Activated T-cell treated with anti-CD3 and anti-CD28 coated beads, Interleukin-2, amount 50 U/mL, for 4 hours (primary cell): ENCODE measurements at regions not wholly inside any gene's neighbourhood (a gene's known extent, or its start where the extent isn't known, plus 50 kb on each side); places are given as distances from the start of the nearest gene placed in this dataset.
"Not testable (repeated sequence)": the region's sequence is repeated elsewhere in the genome, so short reads cannot be mapped to it uniquely, and the experiment has no call there.

Experiments
- ATAC-seq, 2 donors: fragments of 200-7000 bp; cut with Tn5 transposase; one replicate each; pipeline ENCODE4 v1.10.0; 2021
- DNase-seq: peaks from one replicate; pipeline ENCODE4 v3.0.0-alpha.2; 2020
- H3K27me3 Mint-ChIP-seq: one replicate; pipeline ENCODE4 v1.8.0; 2021; ENCODE audit warnings: low read depth, mixed read lengths
- H3K36me3 Mint-ChIP-seq: one replicate; pipeline ENCODE4 v1.8.0; 2022; ENCODE audit warnings: mixed read lengths; ENCODE audit not compliant: insufficient read depth
- H3K4me1 Mint-ChIP-seq: one replicate; pipeline ENCODE4 v1.8.0; 2021; ENCODE audit warnings: low read depth, mixed read lengths
- H3K4me3 Mint-ChIP-seq: one replicate; pipeline ENCODE4 v1.8.0; 2021; ENCODE audit warnings: mild to moderate bottlenecking, moderate library complexity, mixed read lengths
- H3K9me3 Mint-ChIP-seq: one replicate; pipeline ENCODE4 v1.8.0; 2021; ENCODE audit warnings: mixed read lengths

- Mint-ChIP-seq H3K27me3 (no peaks in the 10 kb centered on the region), H3K36me3 (no peaks in the 10 kb centered on the region), H3K9me3 (peaks cover 3% of the 10 kb centered on the region), H3K4me1 (no peaks in the 10 kb centered on the region), H3K4me3 (no peak overlapping the region)
- DNase-seq (no peak), ATAC-seq (no peak)
Measured at GRCh38 chr2:41320491-41320890, 727.3 kb upstream of the PKDCC start.

- peaks cover 3% of the 10 kb centered on the region for H3K9me3 Mint-ChIP-seq
- ATAC-seq (no peak), DNase-seq (no peak)
- no peaks in the 10 kb centered on the region for H3K27me3 Mint-ChIP-seq
- no peaks in the 10 kb centered on the region for H3K36me3 Mint-ChIP-seq
- H3K4me1 Mint-ChIP-seq = no peaks in the 10 kb centered on the region
- H3K4me3 Mint-ChIP-seq = no peak overlapping the region
Measured at GRCh38 chr2:41321351-41321750, 726.5 kb upstream of the PKDCC start.

GRCh38 chr2:41326851-41327250, 721.0 kb upstream of the PKDCC start:
- ATAC-seq (no peak), DNase-seq (no peak)
- H3K9me3 Mint-ChIP-seq = no peaks in the 10 kb centered on the region
- H3K27me3 Mint-ChIP-seq = no peaks in the 10 kb centered on the region
- no peaks in the 10 kb centered on the region for H3K36me3 Mint-ChIP-seq
- no peaks in the 10 kb centered on the region for H3K4me1 Mint-ChIP-seq
- no peak overlapping the region for H3K4me3 Mint-ChIP-seq

GRCh38 chr2:41329040-41329439, 718.8 kb upstream of the PKDCC start:
- ATAC-seq (no peak), DNase-seq (no peak)
- Mint-ChIP-seq H3K27me3 (no peaks in the 10 kb centered on the region), H3K4me3 (no peak overlapping the region), H3K4me1 (no peaks in the 10 kb centered on the region), H3K36me3 (no peaks in the 10 kb centered on the region), H3K9me3 (peaks cover 4% of the 10 kb centered on the region)

DNA sequence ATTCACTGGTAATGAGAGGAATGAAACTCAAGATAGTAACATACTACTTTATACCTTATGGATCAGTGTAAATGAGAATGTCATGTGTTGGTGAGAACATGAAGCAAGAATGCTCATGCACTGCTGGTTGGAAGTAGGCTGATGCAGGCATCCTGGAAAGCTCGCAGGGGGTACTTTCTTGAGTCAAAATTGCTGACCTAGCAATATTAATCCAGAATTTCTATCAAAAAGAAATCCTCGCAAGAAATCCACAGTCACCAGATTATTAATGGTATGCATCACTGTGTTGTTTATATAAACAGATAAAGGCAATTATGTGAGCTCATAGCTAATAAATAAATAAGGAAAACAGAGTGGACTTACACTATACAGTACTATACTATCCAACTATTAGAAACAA, 713.7 kb upstream of the PKDCC start:
- peaks cover 4% of the 10 kb centered on the region for H3K9me3 Mint-ChIP-seq
- no peak for ATAC-seq
- no peaks in the 10 kb centered on the region for H3K4me1 Mint-ChIP-seq
- H3K4me3 Mint-ChIP-seq = no peak overlapping the region
- H3K36me3 Mint-ChIP-seq = no peaks in the 10 kb centered on the region
- H3K27me3 Mint-ChIP-seq = no peaks in the 10 kb centered on the region
- no peak for DNase-seq

- not testable (repeated sequence) for H3K27me3 Mint-ChIP-seq, H3K4me1 Mint-ChIP-seq, H3K9me3 Mint-ChIP-seq, H3K4me3 Mint-ChIP-seq, ATAC-seq, H3K36me3 Mint-ChIP-seq, DNase-seq
Measured at GRCh38 chr2:41335573-41335972, 712.2 kb upstream of the PKDCC start.

DNA sequence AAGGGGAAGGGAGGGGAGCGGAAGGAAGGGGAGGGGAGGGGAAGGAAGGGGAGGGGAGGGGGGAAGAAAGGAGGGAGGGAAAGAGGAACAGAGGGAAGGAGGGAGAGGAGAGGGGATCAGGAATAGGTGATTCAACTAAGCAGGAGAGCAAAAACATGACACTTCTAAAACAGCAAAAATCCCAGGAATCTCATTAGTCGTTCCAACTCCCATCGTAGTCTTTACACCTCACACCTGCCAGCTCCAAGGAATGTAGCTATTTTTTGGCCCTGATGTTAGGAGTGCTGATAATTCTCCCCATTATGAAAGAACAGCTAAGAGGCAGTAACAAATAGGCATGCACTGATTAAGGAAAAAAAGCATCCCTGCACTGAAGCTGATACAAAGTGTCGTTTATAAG, 709.9 kb upstream of the PKDCC start:
- Mint-ChIP-seq H3K36me3 (no peaks in the 10 kb centered on the region), H3K27me3 (no peaks in the 10 kb centered on the region), H3K9me3 (peaks cover under 1% of the 10 kb centered on the region), H3K4me1 (no peaks in the 10 kb centered on the region), H3K4me3 (no peak overlapping the region)
- ATAC-seq (no peak), DNase-seq (no peak)

DNA sequence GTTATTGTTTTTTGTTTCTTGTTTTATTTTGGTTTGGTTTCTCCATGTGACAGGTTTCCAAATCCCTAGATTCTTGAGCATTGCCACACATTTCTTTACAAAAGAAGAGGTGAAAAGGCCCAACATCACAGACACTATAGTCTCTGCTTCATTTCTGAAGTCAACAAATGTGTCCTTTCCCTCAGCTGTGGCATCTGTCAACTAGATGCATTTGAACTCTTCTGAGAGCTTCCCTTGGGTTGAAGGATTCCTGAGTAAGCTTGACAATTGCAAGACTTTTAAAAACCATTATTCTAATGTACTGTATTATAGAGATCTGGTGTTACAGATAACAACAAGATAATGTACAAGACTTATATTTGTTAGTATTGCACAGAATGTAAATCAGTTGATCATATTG, 703.3 kb upstream of the PKDCC start:
- no peaks in the 10 kb centered on the region for H3K36me3 Mint-ChIP-seq
- no peaks in the 10 kb centered on the region for H3K4me1 Mint-ChIP-seq
- no peak overlapping the region for H3K4me3 Mint-ChIP-seq
- H3K9me3 Mint-ChIP-seq = no peaks in the 10 kb centered on the region
- no peaks in the 10 kb centered on the region for H3K27me3 Mint-ChIP-seq
- DNase-seq (no peak), ATAC-seq (no peak)

- no peaks in the 10 kb centered on the region for H3K9me3 Mint-ChIP-seq
- no peaks in the 10 kb centered on the region for H3K4me1 Mint-ChIP-seq
- H3K4me3 Mint-ChIP-seq = no peak overlapping the region
- H3K36me3 Mint-ChIP-seq = no peaks in the 10 kb centered on the region
- no peak for DNase-seq
- no peaks in the 10 kb centered on the region for H3K27me3 Mint-ChIP-seq
- no peak for ATAC-seq
Measured at GRCh38 chr2:41353060-41353459, 694.8 kb upstream of the PKDCC start.

DNA sequence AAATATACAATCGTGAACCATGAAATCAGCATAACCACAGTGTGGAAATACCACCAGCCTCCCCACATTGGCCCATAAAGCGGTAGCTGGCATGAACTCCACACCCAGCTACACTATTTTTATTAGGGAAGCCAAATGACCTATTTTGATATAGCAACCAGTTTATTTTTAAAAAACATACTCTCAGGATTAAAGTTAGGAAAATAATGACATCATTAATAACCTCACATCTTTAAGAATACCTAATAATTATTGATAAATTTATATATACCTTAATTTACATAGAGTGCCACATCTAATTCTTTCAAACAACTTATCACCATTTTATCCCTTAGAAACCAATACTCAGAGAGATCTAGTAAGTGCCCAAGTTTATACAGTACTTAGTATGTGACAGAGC, 692.0 kb upstream of the PKDCC start:
- H3K36me3 Mint-ChIP-seq = no peaks in the 10 kb centered on the region
- H3K9me3 Mint-ChIP-seq = peaks cover 9% of the 10 kb centered on the region

GRCh38 chr2:41364842-41365241, 683.0 kb upstream of the PKDCC start:
- Mint-ChIP-seq H3K9me3 (peaks cover 28% of the 10 kb centered on the region), H3K27me3 (no peaks in the 10 kb centered on the region), H3K4me1 (no peaks in the 10 kb centered on the region), H3K36me3 (no peaks in the 10 kb centered on the region), H3K4me3 (no peak overlapping the region)
- DNase-seq (no peak), ATAC-seq (no peak)

More for the DNA sequence above, 692.0 kb upstream of the PKDCC start:
- no peak for ATAC-seq
- DNase-seq = no peak
- Mint-ChIP-seq H3K4me1 (no peaks in the 10 kb centered on the region), H3K4me3 (no peak overlapping the region), H3K27me3 (no peaks in the 10 kb centered on the region)

GRCh38 chr2:41375901-41376300, 671.9 kb upstream of the PKDCC start:
- no peaks in the 10 kb centered on the region for H3K4me1 Mint-ChIP-seq
- peaks cover 4% of the 10 kb centered on the region for H3K9me3 Mint-ChIP-seq
- no peak for DNase-seq
- no peak overlapping the region for H3K4me3 Mint-ChIP-seq
- H3K27me3 Mint-ChIP-seq = no peaks in the 10 kb centered on the region
- ATAC-seq = no peak
- H3K36me3 Mint-ChIP-seq = no peaks in the 10 kb centered on the region

GRCh38 chr2:41377837-41378236, 670.0 kb upstream of the PKDCC start:
- Mint-ChIP-seq H3K27me3 (no peaks in the 10 kb centered on the region), H3K36me3 (no peaks in the 10 kb centered on the region), H3K4me1 (no peaks in the 10 kb centered on the region), H3K4me3 (no peak overlapping the region), H3K9me3 (no peaks in the 10 kb centered on the region)
- no peak for DNase-seq
- no peak for ATAC-seq

GRCh38 chr2:41378420-41378819, 669.4 kb upstream of the PKDCC start:
- no peak overlapping the region for H3K4me3 Mint-ChIP-seq
- no peaks in the 10 kb centered on the region for H3K9me3 Mint-ChIP-seq
- no peak for DNase-seq
- no peaks in the 10 kb centered on the region for H3K4me1 Mint-ChIP-seq
- H3K27me3 Mint-ChIP-seq = no peaks in the 10 kb centered on the region
- no peaks in the 10 kb centered on the region for H3K36me3 Mint-ChIP-seq
- ATAC-seq = no peak

DNA sequence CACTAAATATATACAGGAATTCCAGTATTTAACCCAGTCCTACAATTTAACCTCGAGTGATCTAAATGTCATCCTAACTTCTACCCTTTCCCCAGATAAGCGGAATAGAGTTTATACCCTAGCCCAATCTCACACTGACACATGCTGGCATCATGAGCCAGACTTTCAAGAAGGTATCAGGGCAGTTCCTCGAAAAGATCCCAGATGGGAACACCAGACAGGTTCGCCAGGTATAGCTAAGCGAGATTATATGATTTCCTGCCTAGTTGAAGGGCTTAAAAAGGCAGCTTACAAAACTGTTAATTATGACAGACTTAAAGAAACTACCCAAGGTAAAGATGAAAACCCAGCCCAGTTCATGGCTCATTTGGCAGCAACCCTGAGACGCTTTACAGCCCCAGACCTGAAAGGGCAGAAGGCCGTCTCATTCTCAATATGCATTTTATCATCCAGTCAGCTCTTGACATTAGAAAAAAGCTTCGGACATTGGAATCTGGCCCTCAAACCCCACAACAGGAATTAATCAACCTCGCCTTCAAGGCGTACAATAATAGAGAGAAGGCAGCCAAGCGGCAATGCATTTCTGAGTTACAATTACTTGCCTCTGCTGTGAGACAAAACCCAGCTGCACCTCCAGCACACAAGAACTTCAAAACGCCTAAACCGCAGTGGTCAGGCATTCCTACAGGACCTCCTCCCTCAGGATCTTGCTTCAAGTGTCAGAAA, 668.2 kb upstream of the PKDCC start:
- Mint-ChIP-seq H3K9me3 (no peaks in the 10 kb centered on the region), H3K36me3 (no peaks in the 10 kb centered on the region), H3K4me3 (no peak overlapping the region), H3K27me3 (no peaks in the 10 kb centered on the region), H3K4me1 (no peaks in the 10 kb centered on the region)
- ATAC-seq (no peak), DNase-seq (no peak)

- no peaks in the 10 kb centered on the region for H3K36me3 Mint-ChIP-seq
- H3K27me3 Mint-ChIP-seq = no peaks in the 10 kb centered on the region
- no peak for ATAC-seq
- no peaks in the 10 kb centered on the region for H3K4me1 Mint-ChIP-seq
- DNase-seq = no peak
- no peaks in the 10 kb centered on the region for H3K9me3 Mint-ChIP-seq
- H3K4me3 Mint-ChIP-seq = no peak overlapping the region
Measured at GRCh38 chr2:41381701-41382100, 666.1 kb upstream of the PKDCC start.
